HG03064 (cell line): ENCODE measurements at regions not wholly inside any gene's neighbourhood (a gene's known extent, or its start where the extent isn't known, plus 50 kb on each side); places are given as distances from the start of the nearest gene placed in this dataset.
A peak's percentile ranks its signal among the peaks of the same experiment; 100 is the strongest.
"Not testable (repeated sequence)": the region's sequence is repeated elsewhere in the genome, so short reads cannot be mapped to it uniquely, and the experiment has no call there.

Experiments used
- ATAC-seq: cut with Tn5 transposase; IDR thresholded peaks from one replicate; pipeline ENCODE4 v1.9.1; 2021; ENCODE audit warnings: low read depth; ENCODE audit not compliant: unreplicated experiment

DNA sequence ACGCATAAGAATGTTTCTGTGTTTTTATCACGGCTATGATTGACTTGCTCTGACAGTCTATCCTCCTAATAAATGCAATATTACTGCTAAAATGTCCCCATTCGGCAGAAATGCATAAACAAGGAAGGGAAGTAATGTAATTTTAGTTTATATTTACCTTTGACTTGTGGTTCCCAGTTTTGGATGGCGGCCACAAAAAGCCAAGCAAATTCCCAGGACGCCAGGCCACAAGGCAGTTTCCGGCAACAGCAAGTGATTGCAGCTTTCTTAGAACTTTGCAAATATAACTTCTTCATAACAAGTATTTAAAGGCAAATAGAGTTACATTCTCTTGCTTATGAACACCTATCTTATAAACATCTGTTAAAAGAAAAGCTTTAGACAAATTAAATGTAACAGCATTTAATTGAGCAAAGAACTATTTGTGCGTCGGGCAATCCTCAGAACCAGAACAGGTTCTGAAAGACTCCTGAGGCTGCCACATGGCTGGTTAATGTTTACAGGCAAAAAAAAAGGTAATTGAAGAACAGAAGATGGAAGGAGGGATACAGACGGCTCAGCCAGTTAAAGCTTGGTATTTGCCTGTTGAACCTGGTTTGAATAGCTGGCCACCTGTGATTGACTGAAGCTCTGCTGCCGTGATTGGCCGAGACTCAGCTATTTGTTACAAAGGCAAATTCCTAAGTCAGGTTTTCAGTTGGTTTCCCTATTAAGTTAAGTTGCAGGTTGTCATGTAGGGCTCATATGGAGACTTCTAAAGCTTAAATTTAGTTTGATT, 80.8 kb downstream of the C21orf91 start:
- no peak for ATAC-seq

DNA sequence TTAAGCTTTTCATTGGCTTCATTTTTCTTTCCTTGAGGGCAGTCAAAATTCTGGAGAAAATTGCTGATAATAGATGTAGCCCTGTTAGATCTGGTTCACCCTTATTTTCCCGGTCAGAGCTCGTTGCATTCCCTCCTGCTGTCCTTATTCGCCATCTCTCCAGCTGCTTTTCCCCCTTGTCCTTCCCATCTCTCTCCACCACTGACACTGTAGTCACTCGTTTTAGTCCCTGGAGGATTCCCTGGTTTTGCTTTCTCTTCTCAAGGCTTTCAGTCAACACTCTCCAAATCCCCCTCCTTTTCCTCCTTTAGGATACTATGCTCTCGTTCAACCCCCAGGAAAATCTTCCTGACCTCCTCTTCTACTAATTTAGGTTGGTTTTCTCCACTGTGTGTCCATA, 83.1 kb downstream of the C21orf91 start:
- no peak for ATAC-seq

DNA sequence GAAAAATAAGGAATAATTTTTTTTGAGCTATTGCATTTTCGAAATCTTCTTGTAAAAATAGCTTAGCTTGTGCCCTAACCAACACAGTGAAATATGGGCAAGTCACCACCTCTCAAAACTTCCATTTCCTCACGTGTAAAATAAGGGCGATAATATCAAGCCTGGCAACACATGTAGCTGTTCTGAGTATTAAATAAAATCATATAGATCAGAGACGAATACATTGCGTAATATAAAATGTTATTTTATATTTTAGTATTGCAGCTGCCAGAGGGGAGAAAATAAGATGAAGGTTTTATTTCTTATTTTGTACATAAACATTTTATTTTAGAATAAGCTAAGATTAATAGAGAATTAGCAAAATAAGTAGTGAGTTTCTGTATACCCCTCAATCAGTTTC, 85.9 kb downstream of the C21orf91 start:
- no peak for ATAC-seq

DNA sequence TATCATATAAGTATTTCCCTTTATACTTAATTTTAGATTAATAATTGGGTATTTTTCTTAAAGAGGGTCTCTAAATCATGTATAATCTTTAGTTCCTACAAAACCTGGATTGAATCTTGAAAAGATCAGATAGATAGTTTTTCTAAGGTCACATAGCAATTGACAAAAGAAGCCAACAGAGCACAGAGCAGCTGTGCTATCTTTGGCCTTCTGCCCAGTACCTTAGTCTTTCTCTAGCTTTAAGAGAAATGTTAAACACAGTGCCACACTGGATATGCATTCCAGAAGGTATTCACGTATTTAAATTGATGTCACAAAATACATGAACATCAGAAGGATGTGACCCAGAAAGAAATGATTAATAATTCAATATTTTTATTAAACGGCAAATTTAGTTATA, 86.8 kb downstream of the C21orf91 start:
- ATAC-seq: no peak

DNA sequence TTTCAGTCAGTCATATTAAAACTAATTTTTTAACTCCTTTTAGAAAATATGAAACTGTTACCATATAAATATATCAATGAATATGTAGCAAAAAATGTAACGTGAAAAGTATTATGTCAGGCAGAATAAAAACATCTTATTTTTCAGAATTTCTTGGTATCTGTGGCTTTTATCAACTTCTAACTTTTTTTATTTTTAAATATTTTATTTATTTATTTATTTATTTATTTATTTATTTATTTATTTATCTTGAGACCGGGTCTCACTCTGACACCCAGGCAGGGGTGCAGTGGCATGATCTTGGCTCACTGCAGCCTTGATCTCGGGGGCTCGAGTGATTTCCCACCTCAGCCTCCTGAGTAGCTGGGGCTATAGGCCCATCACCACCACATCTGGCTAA, 87.6 kb downstream of the C21orf91 start:
- no peak for ATAC-seq

DNA sequence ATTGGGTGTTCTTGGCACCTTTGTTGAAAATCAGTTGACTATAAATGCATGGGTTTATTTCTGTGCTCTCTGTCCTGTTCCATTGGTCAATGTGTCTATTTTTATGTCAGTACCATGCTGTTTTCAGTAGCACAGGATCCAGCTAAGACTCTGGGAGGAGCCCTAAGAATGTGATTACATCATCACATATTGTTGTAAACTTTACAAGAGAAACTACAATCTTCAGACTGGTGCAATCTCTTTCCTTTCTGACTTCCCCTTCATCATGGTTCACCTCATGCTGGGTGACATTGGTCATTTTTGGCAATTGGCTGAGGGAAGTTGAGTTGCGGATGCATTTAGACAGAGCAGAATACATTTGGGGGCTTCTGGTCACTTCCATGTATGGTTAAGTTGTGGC, 88.4 kb downstream of the C21orf91 start:
- no peak for ATAC-seq

DNA sequence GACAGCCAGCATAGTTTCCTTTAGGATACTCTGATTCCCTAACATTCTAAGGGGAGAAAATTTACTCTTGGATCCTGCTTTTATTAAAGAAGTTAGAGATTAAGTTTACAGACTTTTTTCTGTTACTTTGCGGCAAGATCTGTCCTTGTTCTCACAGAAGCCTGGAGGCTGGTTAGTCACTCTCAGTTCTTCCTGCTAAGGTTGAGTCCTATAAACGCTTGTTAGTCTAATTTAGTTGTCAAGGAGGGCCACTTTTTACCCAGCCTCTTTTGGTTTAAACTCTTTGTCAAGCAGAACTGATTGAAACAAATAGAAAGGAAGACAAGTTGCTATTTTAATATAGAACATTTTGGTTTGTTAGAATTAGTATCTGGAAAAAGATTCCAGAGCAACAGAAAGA, 89.7 kb downstream of the C21orf91 start:
- no peak for ATAC-seq

DNA sequence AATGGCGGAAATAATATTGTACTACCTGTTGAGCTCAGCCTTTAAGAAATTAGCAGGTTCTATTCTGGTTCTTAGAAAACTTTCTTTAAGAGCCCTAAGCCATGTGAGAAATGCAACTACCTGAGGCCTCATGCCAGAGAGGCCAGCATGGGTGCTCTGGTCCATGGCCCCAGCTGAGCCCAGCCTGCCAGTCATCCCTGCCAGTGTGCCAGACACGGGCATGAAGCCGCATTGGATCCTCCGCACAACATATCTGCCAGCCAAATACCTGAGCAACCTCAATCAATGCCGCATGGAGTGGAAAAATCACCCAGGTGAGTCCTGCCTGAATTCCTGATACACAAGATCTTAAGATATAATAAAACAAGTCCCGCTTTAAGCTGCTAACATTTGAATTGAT, 91.8 kb downstream of the C21orf91 start:
- no peak for ATAC-seq

DNA sequence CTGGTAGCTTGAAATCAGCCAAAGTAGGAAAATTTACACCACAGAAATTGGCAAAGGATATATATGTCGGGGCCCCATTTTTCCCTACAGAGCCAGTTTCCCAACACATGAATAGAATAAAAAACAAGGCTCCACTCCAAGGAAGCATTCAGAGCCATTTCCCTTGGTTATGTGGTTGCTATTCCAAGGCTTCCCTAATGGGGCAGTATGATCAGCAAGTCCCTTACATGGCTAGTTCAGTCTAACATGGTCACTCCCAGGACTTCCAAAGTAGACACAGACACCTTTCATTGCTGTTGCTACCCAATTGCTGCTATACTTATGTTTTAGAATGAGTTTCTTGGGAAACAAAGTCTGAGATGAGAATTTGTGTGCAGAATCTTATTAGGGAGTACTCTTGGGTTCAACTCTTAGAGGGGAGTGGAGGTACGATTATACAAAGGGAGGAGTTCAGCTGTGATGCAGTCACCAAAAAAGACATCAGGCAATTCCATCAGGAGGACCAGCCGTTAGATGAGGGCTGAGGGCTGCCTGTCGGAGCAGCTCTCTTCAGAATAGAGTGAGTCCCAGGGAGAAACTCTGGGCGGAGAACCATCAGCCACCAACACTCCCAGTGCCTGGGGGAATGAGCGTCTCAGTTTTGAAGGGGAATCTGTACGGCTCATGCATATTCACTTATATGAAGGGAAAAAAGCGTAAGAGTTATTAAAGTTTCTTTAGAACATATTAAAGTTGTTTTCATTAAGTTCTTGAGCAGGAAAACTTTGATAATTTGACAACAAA, 92.9 kb downstream of the C21orf91 start:
- no peak for ATAC-seq

DNA sequence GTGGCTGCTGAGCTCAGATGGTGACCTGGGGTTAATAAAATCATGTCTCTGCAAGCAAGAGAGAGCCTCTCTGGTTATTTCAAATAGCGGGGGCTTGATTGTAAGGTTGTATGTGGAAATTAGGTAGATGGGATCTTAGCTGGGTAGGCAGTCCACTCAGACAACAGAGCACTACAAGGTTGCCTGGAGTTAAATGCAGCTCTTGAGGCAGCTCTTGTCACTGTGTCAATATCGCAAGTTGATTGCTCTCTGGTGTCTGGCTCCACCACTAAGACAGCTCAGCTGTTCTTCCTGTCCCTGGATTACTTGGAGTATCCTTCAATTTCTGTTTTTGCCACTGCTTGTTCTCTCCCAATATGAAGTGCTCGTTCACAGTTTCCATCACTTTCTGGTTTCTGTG, 93.8 kb downstream of the C21orf91 start:
- no peak for ATAC-seq

DNA sequence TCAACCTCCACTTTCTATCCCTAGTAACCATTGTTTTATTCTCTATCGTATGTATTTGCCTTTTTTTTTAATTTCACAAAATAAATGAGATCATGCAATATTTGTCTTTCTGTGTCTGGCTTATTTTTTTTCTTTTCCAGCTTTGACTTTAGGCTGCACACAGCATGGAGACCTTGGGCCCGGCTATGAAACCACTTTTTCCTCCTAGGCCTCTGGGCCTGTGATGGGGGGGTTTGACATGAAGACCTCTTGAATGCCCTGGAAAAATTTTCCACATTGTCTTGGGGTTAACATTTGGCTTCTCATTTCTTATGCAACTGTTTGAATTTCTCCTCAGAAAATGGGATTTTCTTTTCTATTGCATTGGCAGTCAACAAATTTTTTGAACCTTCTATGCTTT, 100.2 kb upstream of the BTG3 start:
- no peak for ATAC-seq

DNA sequence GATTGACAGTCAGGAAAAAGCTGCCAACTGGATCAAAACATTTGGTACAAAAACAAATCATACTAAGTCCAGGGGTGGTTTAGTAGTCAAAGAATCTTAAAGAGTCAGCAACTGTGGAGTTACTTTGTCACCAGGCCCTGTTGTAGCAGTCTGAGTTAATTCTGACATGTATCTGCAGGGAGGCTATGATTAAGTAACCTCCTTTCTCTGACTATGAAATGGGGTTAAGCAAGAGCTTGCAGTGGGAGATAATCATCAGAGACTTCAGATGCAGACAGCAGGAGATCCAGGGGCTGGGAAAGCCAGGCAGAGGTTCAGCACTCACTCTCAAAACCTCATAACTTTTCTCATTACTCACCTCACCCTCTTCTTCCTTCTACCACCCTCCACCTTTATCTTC, 99.2 kb upstream of the BTG3 start:
- ATAC-seq: no peak

DNA sequence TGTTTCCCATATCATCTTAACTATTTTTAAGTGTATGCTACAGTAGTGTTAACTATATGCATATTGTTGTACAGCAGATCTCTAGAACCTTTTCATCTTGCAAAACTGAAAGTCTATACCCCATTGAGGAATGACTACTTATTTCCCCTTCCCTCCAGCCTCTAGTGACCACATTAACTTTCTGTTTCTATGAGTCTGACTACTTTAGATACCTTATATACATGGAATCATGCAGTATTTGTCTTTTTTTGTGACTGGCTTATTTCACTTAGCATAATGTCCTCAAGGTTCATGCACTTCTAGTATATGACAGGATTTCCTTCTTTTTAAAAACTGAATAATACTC, 96.5 kb upstream of the BTG3 start:
- peak; percentile 97 for ATAC-seq

DNA sequence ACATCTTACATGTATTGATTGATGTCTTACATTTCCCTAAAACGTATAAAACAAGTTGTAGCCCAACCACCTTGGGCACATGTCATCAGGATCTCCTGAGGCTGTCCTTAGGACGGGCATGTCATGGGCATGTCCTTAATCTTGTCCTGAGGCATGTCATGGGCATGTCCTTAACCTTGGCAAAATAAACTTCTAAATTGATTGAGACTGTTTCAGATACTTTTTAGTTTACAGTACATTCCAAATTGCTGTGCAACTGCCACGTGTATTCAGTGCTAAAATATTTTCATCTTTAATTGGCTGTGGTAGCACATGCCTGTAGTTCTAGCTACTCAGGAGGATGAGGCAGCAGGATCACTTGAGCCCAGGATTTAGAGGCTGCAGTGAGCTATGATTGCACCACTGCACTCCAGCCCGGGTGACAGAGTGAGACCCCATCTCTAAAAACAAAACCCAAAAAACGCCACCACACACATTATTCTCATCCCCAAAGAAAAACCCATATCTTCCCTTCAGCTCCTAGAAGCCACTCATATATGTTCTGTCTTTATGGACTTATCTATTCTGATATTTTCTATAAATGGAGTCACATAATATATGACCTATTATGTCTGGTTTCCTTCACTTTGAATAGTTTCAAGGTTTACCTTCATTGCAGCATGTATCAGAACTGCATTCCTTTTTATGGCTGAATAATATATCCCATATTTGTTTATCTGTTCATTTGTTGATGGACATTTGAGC, 96.0 kb upstream of the BTG3 start:
- peak; percentile 47 for ATAC-seq

DNA sequence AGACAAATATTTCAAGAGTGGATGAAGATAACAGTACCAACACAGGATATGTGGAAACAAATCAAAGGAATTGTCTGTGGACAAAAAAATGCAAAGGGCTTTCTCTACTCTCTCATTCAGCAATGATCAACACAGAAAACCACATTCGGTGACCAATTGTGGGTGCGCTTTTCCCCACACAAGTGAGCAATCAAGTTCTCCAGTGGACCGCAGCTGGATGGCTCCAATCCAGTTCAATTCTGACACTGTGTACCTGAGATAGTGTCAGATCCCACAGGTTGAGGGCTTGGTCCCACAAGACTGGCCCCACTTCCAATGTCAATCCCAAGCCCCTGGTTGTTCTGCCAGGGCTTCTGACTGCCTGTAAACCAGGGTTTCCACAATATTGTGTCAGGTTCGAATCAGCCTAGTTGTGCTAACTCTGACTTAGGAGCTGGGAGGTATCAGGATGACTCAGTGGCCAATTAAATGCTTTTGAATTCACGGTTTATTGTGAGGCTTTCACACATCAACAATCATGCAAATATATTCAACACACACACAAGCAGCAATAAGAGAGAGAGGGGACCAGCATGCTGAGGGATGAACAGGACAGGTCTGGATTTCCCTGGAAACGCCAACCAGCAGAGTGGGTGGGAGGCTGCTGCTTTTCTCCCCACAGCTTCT, 87.0 kb upstream of the BTG3 start:
- no peak for ATAC-seq

DNA sequence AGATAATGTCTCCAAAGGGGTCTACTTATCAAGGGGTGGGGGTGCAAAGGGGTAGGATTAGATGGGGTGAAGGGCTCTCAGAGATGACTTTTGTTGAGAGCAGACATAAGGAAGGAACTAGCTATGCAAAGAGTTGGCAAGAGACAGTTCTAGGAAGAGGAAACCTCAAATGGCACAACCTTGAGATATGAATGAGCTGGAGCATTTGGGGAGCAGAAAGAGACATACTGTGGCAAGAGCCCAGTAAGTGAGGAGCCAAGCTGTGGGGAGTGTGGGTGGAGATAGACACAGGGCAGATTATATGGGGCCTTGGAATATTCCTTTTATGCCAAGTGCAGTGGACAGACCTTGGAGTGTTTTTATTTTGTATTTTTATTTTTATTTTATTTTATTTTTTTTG, 84.8 kb upstream of the BTG3 start:
- no peak for ATAC-seq

DNA sequence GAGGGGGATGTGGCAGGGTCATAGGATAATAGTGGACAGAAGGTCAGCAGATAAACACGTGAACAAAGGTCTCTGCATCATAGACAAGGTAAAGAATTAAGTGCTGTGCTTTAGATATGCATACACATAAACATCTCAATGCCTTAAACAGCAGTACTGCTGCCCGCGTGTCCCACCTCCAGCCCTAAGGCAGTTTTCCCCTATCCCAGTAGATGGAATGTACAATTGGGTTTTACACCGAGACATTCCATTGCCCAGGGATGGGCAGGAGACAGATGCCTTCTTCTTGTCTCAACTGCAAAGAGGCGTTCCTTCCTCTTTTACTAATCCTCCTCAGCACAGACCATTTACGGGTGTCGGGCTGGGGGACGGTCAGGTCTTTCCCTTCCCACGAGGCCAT, 81.7 kb upstream of the BTG3 start:
- ATAC-seq: not testable (repeated sequence)

DNA sequence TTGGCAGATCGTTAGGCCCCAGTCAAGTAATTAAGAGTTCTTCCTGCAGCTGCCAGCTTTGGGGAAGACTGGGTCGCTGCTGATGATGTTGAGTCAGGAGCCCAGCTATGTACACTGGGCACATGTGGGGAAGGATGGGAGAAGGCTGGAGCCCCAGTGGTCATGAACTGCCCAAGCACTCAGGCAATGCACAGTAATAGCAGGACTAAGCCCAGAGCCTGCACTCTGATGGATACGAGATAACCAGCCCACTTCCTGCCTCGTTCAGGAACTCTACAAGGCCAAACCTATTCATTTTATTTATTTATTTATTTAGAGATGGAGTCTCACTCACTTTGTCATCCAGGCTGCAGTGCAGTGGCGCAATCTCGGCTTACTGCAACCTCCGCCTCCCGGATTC, 81.1 kb upstream of the BTG3 start:
- no peak for ATAC-seq

DNA sequence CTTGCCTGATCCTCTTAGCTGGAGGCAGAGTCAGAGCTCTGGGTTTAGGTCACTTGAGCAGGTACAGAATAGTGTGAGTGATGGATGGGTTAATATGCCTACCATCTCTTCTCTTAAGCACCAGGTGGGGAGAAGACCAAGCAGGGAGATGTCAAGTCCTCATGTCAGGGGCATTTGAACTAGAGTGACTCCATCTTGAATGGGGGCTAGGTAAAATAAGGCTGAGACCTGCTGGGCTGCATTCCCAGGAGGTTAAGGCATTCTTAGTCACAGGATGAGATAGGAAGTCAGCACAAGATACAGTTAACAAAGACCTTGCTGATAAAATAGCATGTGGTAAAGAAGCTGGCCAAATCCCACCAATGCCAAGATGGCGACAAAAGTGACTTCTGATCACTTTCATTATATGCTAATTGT, 77.4 kb upstream of the BTG3 start:
- no peak for ATAC-seq

DNA sequence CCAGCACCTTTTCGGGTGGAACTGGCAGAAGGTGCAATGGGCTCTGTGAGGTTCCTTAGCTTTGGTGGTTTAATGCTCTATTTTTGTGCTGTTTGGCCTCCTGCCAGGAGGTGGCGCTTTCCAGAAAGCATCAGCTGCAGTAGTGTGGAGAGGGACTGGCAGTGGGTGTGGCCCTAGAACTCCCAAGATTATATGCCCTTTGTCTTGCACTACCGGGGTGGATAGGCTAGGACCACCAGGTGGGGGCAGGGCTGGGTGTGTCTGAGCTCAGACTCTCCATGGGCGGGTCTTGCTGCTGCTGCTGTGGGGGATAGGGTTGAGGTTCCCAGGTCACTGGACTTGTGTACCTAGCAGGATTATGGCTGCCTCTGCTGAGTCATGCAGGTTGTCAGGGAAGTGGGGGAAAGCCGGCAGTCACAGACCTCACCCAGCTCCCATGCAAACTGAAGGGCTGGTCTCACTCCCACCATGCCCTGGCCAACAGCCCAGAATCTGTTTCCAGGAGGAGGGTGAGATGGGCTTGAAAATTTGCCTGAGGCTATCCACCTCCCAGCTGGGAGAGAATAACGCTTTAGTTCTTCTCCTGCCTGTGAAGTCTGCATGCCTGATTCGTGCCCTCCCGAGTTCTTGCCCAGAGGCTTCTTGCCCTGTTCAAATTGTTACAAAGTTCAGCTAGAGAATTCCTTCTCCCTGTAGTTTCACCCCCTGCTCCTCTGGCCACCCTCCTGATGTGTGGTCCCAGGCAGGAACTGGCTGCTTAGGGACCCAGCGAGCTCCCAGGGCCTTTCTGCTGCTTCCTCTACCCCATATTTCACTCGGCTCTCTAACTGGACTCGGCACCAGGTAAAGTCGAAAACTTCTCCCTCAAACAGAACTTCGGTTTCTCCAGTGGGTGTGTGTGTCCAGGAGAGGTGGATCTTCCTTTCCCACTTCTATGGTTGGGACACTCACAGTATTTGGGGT, 76.5 kb upstream of the BTG3 start:
- ATAC-seq: no peak
